Activated T-cell treated with anti-CD3 and anti-CD28 coated beads, Interleukin-2, amount 50 U/mL, for 72 hours (primary cell): ENCODE measurements at regions not wholly inside any gene's neighbourhood (a gene's known extent, or its start where the extent isn't known, plus 50 kb on each side); places are given as distances from the start of the nearest gene placed in this dataset.
A peak's percentile ranks its signal among the peaks of the same experiment; 100 is the strongest.
"Not testable (repeated sequence)": the region's sequence is repeated elsewhere in the genome, so short reads cannot be mapped to it uniquely, and the experiment has no call there.

Source experiments
- ATAC-seq, 2 donors: fragments of 150-1000 bp; cut with Tn5 transposase; replicated peaks in 1 of 2; 2 replicates each; pipeline ENCODE4 v1.10.0; 2021; ENCODE audit warnings: moderate library complexity in 2 of 2, mild to moderate bottlenecking in 1 of 2
- DNase-seq, 2 donors: peaks; one replicate each; pipeline ENCODE4 v3.0.0; 2021 to 2022; ENCODE audit warnings: mixed read lengths in 1 of 2
- H3K27ac Mint-ChIP-seq: one replicate; pipeline ENCODE4 v1.8.0; 2022; ENCODE audit warnings: mild to moderate bottlenecking, moderate library complexity, mixed read lengths
- H3K27me3 Mint-ChIP-seq: one replicate; pipeline ENCODE4 v1.8.0; 2022; ENCODE audit warnings: low read depth, mixed read lengths
- H3K36me3 Mint-ChIP-seq, 2 donors: one replicate each; pipeline ENCODE4 v1.8.0; 2022; ENCODE audit warnings: mixed read lengths in 2 of 2, mild to moderate bottlenecking in 1 of 2; ENCODE audit not compliant: insufficient read depth in 2 of 2
- H3K4me1 Mint-ChIP-seq: one replicate; pipeline ENCODE4 v1.8.0; 2022; ENCODE audit warnings: low read depth, mixed read lengths
- H3K4me3 Mint-ChIP-seq, 2 donors: one replicate each; pipeline ENCODE4 v1.8.0; 2022; ENCODE audit warnings: mild to moderate bottlenecking in 2 of 2, mixed read lengths in 2 of 2, moderate library complexity in 2 of 2
- H3K9me3 Mint-ChIP-seq, 2 donors: one replicate each; pipeline ENCODE4 v1.8.0; 2022; ENCODE audit warnings: mixed read lengths in 2 of 2

DNA sequence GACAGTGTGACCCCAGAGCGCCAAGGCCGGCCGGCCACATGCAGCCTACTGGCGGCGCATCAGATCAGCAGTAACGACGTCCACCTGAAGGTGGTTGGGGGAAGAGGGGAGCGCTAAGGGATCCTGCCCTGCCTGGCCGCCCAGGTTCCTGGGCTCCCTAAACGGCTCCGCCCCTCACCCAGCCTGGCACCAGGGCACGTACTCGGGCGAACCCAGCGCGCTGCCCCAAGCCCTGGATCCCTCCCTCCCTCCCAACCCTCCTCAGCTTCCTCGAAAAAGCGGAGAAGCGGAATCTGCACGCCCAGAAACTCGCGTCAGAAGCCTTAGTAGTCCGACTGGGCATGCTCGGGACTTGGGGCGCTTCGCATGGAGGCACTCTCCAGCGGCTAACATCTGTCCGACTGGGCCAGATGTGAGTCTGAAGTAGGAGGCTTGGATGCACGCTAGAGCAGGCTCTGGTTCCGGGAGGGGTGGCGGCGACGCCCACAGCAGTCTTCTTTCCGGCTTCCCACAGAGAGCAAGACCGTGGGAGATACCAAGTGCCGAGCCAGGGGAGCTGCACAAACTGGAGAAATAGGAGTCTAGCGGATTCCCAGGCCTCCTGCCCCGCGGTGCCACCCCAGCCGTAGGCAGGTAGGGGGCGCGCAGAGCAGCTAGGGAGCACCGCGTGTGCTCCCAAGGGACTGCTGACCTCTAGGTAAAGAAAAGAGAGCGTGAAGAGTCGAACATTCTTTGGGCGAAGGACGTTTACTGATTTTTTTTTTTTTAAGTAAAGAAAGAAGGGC is 114.3 kb upstream of the TEX13C start:
- ATAC-seq, result peak; percentile 56 to 57

GRCh38 chrX:125205918-125206665 is 113.6 kb upstream of the TEX13C start:
- ATAC-seq (no peak), DNase-seq (peak in 1 of 2 donors; percentile 0)
- Mint-ChIP-seq H3K36me3 (peaks cover 0 to 2% of the 10 kb centered on the region in 2 donors), H3K9me3 (no peaks in the 10 kb centered on the region), H3K4me3 (peak overlapping the region; percentile 83 to 89), H3K27ac (no peak overlapping the region), H3K27me3 (peaks cover 60% of the 10 kb centered on the region), H3K4me1 (peaks cover 19% of the 10 kb centered on the region)

More for the DNA sequence above, 114.3 kb upstream of the TEX13C start:
- peak overlapping the region; percentile 83 to 89 for H3K4me3 Mint-ChIP-seq
- peaks cover 0 to 2% of the 10 kb centered on the region in 2 donors for H3K36me3 Mint-ChIP-seq
- no peak overlapping the region for H3K27ac Mint-ChIP-seq
- H3K4me1 Mint-ChIP-seq, result peaks cover 19% of the 10 kb centered on the region
- peak; percentile 8 to 22 for DNase-seq
- H3K9me3 Mint-ChIP-seq, result no peaks in the 10 kb centered on the region
- peaks cover 60% of the 10 kb centered on the region for H3K27me3 Mint-ChIP-seq

DNA sequence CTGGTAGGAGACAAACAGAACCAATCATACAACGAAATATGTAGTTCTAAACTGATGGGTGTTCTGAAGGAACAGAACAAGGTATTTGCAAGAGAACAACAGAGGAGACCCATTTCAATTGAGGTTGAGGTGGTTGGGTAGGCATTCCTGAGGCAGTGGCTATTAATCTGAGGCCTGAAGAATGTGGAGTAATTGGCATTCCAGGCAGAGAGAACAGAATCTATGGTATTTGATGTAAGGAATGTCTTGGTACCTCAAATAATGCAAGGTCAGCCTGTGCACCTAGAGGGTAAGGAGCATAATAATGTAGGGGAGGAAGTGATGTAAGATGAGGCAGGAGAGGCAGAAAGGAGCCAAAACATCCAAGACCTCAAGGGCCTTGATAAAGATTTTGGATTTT is 109.5 kb upstream of the TEX13C start:
- peaks cover 1 to 2% of the 10 kb centered on the region in 2 donors for H3K9me3 Mint-ChIP-seq
- DNase-seq, result no peak
- no peak overlapping the region for H3K27ac Mint-ChIP-seq
- ATAC-seq, result no peak
- no peaks in the 10 kb centered on the region for H3K36me3 Mint-ChIP-seq
- H3K4me1 Mint-ChIP-seq, result peaks cover 5% of the 10 kb centered on the region
- peaks cover 25% of the 10 kb centered on the region for H3K27me3 Mint-ChIP-seq
- no peak overlapping the region for H3K4me3 Mint-ChIP-seq

DNA sequence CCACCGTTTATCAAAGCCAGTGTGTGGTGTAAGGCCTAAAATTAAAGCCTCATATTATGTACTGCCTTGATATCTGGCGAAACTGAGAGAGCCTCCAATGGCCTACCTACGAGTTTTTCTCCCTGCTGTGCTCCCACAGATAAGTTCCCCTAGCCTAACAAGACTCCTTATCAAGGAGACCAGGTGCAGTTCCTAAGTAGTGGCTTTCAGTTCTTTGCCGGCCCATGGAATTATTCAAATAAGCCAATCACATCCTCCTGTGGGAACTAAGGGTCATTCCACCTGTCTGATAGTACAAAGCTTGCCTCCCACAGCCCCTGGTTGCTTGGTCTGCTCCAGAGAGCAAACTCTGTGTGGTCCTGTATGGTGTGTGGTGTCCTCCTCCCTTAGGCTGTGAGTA is 99.8 kb upstream of the TEX13C start:
- H3K36me3 Mint-ChIP-seq, result no peaks in the 10 kb centered on the region
- H3K4me3 Mint-ChIP-seq, result no peak overlapping the region
- no peak overlapping the region for H3K27ac Mint-ChIP-seq
- H3K27me3 Mint-ChIP-seq, result peaks cover 15% of the 10 kb centered on the region
- no peaks in the 10 kb centered on the region for H3K9me3 Mint-ChIP-seq
- H3K4me1 Mint-ChIP-seq, result no peaks in the 10 kb centered on the region
- no peak for ATAC-seq
- DNase-seq, result no peak

- no peaks in the 10 kb centered on the region for H3K9me3 Mint-ChIP-seq
- H3K27ac Mint-ChIP-seq, result no peak overlapping the region
- ATAC-seq, result peak in 1 of 2 donors; percentile 57
These were observed 82.7 kb upstream of the TEX13C start for GRCh38 chrX:125236955-125237354.

DNA sequence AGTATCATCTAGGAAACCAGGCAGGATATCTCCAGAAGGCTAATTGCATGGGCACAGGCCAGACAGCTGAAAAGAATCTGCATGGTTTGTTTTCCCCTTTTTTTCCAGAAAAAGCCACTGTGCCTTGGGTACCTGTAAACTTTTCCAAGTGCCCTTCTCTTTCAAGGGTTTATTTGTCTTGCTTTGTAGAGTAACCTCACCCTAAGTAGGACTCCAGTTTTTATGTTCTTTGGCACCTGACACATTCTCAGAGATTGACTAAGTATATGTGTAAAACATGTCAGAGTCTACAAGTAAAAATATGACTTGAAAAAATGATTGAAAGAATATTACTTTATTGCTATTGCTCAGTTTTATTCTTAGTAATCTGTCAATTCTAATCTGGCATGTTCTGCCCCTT is 70.7 kb upstream of the TEX13C start:
- DNase-seq, result no peak
- no peak overlapping the region for H3K4me3 Mint-ChIP-seq
- ATAC-seq, result peak in 1 of 2 donors; percentile 28
- peaks cover 0 to 2% of the 10 kb centered on the region in 2 donors for H3K9me3 Mint-ChIP-seq
- H3K36me3 Mint-ChIP-seq, result no peaks in the 10 kb centered on the region
- no peak overlapping the region for H3K27ac Mint-ChIP-seq
- H3K4me1 Mint-ChIP-seq, result no peaks in the 10 kb centered on the region
- H3K27me3 Mint-ChIP-seq, result peaks cover 6% of the 10 kb centered on the region

More at GRCh38 chrX:125236955-125237354, 82.7 kb upstream of the TEX13C start:
- Mint-ChIP-seq H3K4me3 (no peak overlapping the region), H3K36me3 (no peaks in the 10 kb centered on the region), H3K27me3 (peaks cover 11% of the 10 kb centered on the region), H3K4me1 (no peaks in the 10 kb centered on the region)
- DNase-seq, result no peak

DNA sequence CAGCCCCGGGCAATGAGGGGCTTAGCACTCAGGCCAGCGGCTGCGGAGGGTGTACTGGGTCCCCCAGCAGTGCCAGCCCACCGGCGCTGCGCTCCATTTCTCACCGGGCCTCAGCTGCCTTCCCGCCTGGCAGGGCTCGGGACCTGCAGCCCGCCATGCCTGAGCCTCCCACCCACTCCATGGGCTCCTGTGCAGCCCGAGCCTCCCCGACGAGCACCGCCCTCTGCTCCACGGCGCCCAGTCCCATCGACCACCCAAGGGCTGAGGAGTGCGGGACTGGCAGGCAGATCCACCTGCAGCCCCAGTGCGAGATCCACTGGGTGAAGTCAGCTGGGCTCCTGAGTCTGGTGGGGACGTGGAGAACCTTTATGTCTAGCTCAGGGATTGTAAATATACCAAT is 63.9 kb upstream of the TEX13C start:
- not testable (repeated sequence) for ATAC-seq, H3K9me3 Mint-ChIP-seq, H3K4me3 Mint-ChIP-seq, H3K27ac Mint-ChIP-seq, H3K4me1 Mint-ChIP-seq, H3K36me3 Mint-ChIP-seq, DNase-seq, H3K27me3 Mint-ChIP-seq

DNA sequence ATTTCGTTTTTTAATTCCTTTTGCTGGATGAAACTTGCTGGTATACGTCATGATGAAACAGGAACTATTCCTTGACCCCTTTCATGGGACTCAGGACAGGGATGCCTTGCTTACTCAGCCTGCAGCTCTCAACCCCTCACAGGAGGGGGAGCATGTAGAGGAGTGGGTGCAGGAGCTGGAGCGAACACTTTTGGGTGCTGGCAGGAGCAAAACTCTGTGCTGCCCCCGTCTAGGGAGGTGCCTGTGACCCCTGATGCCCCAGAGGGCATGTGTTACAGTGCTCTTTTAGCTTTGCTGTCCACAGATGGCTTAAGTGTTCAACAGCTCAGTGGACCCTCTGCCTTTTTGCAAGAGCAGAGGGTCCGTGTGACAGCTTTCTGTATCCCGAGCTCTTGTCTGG is 56.8 kb upstream of the TEX13C start:
- no peak for DNase-seq
- H3K27ac Mint-ChIP-seq, result no peak overlapping the region
- peaks cover 4 to 7% of the 10 kb centered on the region in 2 donors for H3K9me3 Mint-ChIP-seq
- no peak for ATAC-seq
- no peaks in the 10 kb centered on the region for H3K27me3 Mint-ChIP-seq
- no peak overlapping the region for H3K4me3 Mint-ChIP-seq
- peaks cover 5% of the 10 kb centered on the region in 2 donors for H3K36me3 Mint-ChIP-seq
- no peaks in the 10 kb centered on the region for H3K4me1 Mint-ChIP-seq

DNA sequence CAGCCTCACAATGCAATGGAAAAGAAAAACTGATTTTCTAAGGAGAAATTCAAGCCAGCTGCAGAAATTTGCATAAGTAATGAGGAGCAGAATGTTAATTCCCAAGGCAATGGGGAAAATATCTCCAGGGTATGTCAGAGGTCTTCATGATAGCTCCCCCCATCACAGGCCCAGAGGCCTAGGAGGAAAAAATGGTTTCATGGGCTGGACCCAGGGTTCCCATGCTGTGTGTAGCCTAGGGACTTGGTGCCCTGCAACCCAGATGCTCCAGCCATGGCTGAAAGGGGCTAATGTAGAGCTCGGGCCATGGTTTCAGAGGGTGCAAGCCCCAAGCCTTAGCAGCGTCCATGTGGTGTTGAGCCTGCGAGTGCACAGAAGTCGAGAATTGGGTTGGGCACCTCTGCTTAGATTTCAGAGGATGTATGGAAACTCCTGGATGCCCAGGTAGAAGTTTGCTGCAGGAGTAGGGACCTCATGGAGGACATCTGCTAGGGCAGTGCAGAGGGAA is 53.5 kb upstream of the TEX13C start:
- Mint-ChIP-seq H3K36me3 (peaks cover 5% of the 10 kb centered on the region in 2 donors), H3K4me3 (no peak overlapping the region), H3K27ac (no peak overlapping the region), H3K27me3 (peaks cover 6% of the 10 kb centered on the region), H3K9me3 (peaks cover 4 to 9% of the 10 kb centered on the region in 2 donors), H3K4me1 (no peaks in the 10 kb centered on the region)
- no peak for DNase-seq
- no peak for ATAC-seq
